Gastroesophageal sphincter (tissue), 3 donors: ENCODE measurements at regions not wholly inside any gene's neighbourhood (a gene's known extent, or its start where the extent isn't known, plus 50 kb on each side); places are given as distances from the start of the nearest gene placed in this dataset.

Source experiments
- CTCF ChIP-seq, 4 experiments: fragments of 200-600 bp in 2 of 4; fragments of 450-650 bp in 2 of 4; sonication (generic) in 1 of 4; IDR thresholded peaks; one replicate each; pipeline ENCODE4 v1.5.1; 2017 to 2019; ENCODE audit warnings: antibody characterized with exemption in 4 of 4, mild to moderate bottlenecking in 2 of 4, moderate library complexity in 2 of 4
- POLR2A ChIP-seq, 2 donors: fragments of 450-650 bp; IDR thresholded peaks; one replicate each; pipeline ENCODE4 v1.6.1; 2017; ENCODE audit warnings: antibody characterized with exemption in 2 of 2, mild to moderate bottlenecking in 2 of 2, moderate library complexity in 1 of 2
- POLR2AphosphoS5 ChIP-seq: sonication (generic); formaldehyde crosslinking; IDR thresholded peaks from one replicate; pipeline ENCODE4 v1.6.1; 2017; ENCODE audit warnings: antibody characterized with exemption

- TF ChIP-seq CTCF (IDR thresholded peaks at IDR 0.05), result no peak
- TF ChIP-seq POLR2AphosphoS5, result no peak
- TF ChIP-seq POLR2A (IDR thresholded peaks at IDR 0.05), result no peak
These were observed 901.5 kb downstream of the ARAP2 start for GRCh38 chr4:35342833-35343232.
